A549 (cell line): ENCODE measurements at regions not wholly inside any gene's neighbourhood (a gene's known extent, or its start where the extent isn't known, plus 50 kb on each side); places are given as distances from the start of the nearest gene placed in this dataset.

ENCODE experiments used
- ATAC-seq, 2 experiments: fragments of 200-7000 bp in 1 of 2; fragments of >200 bp in 1 of 2; cut with Nextera tagmentation in 1 of 2; cut with Tn5 transposase in 1 of 2; 3 replicates each; pipeline versions ENCODE4 v1.8.0 to v1.9.1; 2018 to 2020; ENCODE audit warnings: mild to moderate bottlenecking in 1 of 2, moderate library complexity in 1 of 2
- CTCF ChIA-PET: fragments of 300-600 bp; sonication (Branson Sonifier 250); formaldehyde crosslinking; extraction: SDS; loops from one replicate; lab custom pipeline; 2021; ENCODE audit warnings: antibody characterized with exemption, inconsistent platforms; lab: Yijun Ruan, JAX
- POLR2A ChIA-PET: fragments of 350-600 bp; formaldehyde crosslinking; extraction: SDS; loops from one replicate; lab custom pipeline; 2021; ENCODE audit warnings: antibody characterized with exemption, inconsistent platforms; lab: Yijun Ruan, JAX
- DNase-seq, 2 experiments: peaks; one replicate each; pipeline versions ENCODE4 v3.0.0 to v3.0.0-alpha.2; 2011 to 2016; ENCODE audit warnings: low read depth in 1 of 2, low spot score in 1 of 2
- FAIRE-seq: peaks from 2 replicates; lab custom pipeline; 2011; peaks lifted over from hg19 to GRCh38; lab: Jason Lieb, UNC
- H3K27ac ChIP-seq, 2 experiments: fragments of >200 bp; sonication (Bioruptor Twin); formaldehyde crosslinking; 3 replicates each; pipeline ENCODE4 v1.5.1; 2016 to 2017
- H3K4me1 ChIP-seq: fragments of >200 bp; sonication (Bioruptor Twin); formaldehyde crosslinking; 3 replicates; pipeline ENCODE4 v1.6.1; 2016
- H3K4me2 ChIP-seq: fragments of >200 bp; sonication (Bioruptor Twin); formaldehyde crosslinking; 3 replicates; pipeline ENCODE4 v1.6.1; 2016
- H3K4me3 ChIP-seq: fragments of >200 bp; sonication (Bioruptor Twin); formaldehyde crosslinking; 3 replicates; pipeline ENCODE4 v1.5.1; 2016
- H3K9me3 ChIP-seq: fragments of >200 bp; sonication (Bioruptor Twin); formaldehyde crosslinking; 3 replicates; pipeline ENCODE4 v1.6.1; 2016
- ATOH8 ChIP-seq: fragments of 250-450 bp; sonication (Bioruptor Pico); IDR thresholded peaks from 2 replicates; pipeline ENCODE4 v1.5.0; 2020; ENCODE audit warnings: low read depth, mild to moderate bottlenecking, moderate library complexity
- BCL3 ChIP-seq: fragments of >200 bp; sonication (Bioruptor Twin); formaldehyde crosslinking; IDR thresholded peaks from 3 replicates; pipeline ENCODE4 v1.6.1; 2016
- BHLHE40 ChIP-seq: IDR thresholded peaks from 2 replicates; pipeline ENCODE4 v1.6.1; 2012; ENCODE audit warnings: low read depth, low read length, inconsistent platforms
- CBX2 ChIP-seq: fragments of 200-600 bp; sonication (generic); IDR thresholded peaks from 2 replicates; pipeline ENCODE4 v1.6.1; 2016; ENCODE audit warnings: low read depth, mild to moderate bottlenecking, borderline replicate concordance
- CEBPB ChIP-seq, 2 experiments: fragments of >200 bp in 1 of 2; sonication (Bioruptor Twin) in 1 of 2; formaldehyde crosslinking in 1 of 2; IDR thresholded peaks; 2 replicates each; pipeline ENCODE4 v1.6.1; 2012 to 2016
- CTCF ChIP-seq: fragments of >200 bp; sonication (Bioruptor Twin); formaldehyde crosslinking; IDR thresholded peaks from 3 replicates; pipeline ENCODE4 v1.5.1; 2016
- E2F6 ChIP-seq: IDR thresholded peaks from 2 replicates; pipeline ENCODE4 v1.6.1; 2012; ENCODE audit warnings: low read depth, borderline replicate concordance
- EHMT2 ChIP-seq: fragments of 200-600 bp; sonication (generic); IDR thresholded peaks from 2 replicates; pipeline ENCODE4 v1.6.1; 2016; ENCODE audit warnings: antibody characterized with exemption, low read depth, mild to moderate bottlenecking, moderate library complexity
- ESRRA ChIP-seq: fragments of 150-350 bp; IDR thresholded peaks from 2 replicates; pipeline ENCODE4 v1.6.1; 2014; ENCODE audit warnings: mild to moderate bottlenecking, low read length, borderline replicate concordance
- HES2 ChIP-seq: fragments of >200 bp; sonication (Bioruptor Twin); formaldehyde crosslinking; IDR thresholded peaks from 2 replicates; pipeline ENCODE4 v1.6.1; 2016
- HEYL ChIP-seq: fragments of 250-450 bp; sonication (Bioruptor Pico); IDR thresholded peaks from 2 replicates; pipeline ENCODE4 v1.8.0; 2021; ENCODE audit warnings: mild to moderate bottlenecking, moderate library complexity
- HOXA7 ChIP-seq: fragments of 250-450 bp; sonication (Bioruptor Pico); IDR thresholded peaks from 2 replicates; pipeline ENCODE4 v1.5.0; 2020; ENCODE audit warnings: mild to moderate bottlenecking, moderate library complexity
- HOXB13 ChIP-seq: fragments of 250-450 bp; sonication (Bioruptor Pico); IDR thresholded peaks from 2 replicates; pipeline ENCODE4 v1.5.0; 2020; ENCODE audit warnings: low read depth, mild to moderate bottlenecking, moderate library complexity
- JUNB ChIP-seq: fragments of >200 bp; sonication (Bioruptor Twin); formaldehyde crosslinking; IDR thresholded peaks from 2 replicates; pipeline ENCODE4 v1.6.1; 2016
- KDM5A ChIP-seq: fragments of 200-600 bp; sonication (generic); IDR thresholded peaks from 2 replicates; pipeline ENCODE4 v1.6.1; 2016; ENCODE audit warnings: antibody characterized with exemption, mild to moderate bottlenecking
- MYC ChIP-seq: IDR thresholded peaks from 2 replicates; pipeline ENCODE4 v1.6.1; 2012; ENCODE audit warnings: mild to moderate bottlenecking, inconsistent platforms, low read length, improper control_type of control experiment, borderline replicate concordance
- POLR2AphosphoS2 ChIP-seq: conservative IDR thresholded peaks from 2 replicates; pipeline ENCODE4 v1.6.1; 2012; ENCODE audit warnings: low read length, improper control_type of control experiment, inconsistent platforms
- RAD21 ChIP-seq, 2 experiments: fragments of >200 bp in 1 of 2; sonication (Bioruptor Twin) in 1 of 2; formaldehyde crosslinking in 1 of 2; IDR thresholded peaks in 1 of 2; conservative IDR thresholded peaks in 1 of 2; 2 replicates in 1 of 2; 3 replicates in 1 of 2; pipeline ENCODE4 v1.6.1; 2012 to 2018; ENCODE audit warnings: inconsistent platforms in 1 of 2
- RARB ChIP-seq: fragments of 250-450 bp; sonication (Bioruptor Pico); IDR thresholded peaks from 2 replicates; pipeline ENCODE4 v1.8.0; 2021; ENCODE audit warnings: mild to moderate bottlenecking, moderate library complexity
- RCOR1 ChIP-seq: fragments of 150-350 bp; IDR thresholded peaks from 2 replicates; pipeline ENCODE4 v1.6.1; 2014; ENCODE audit warnings: antibody characterized with exemption, low read length, low read depth
- ZC3H11A ChIP-seq: fragments of 450-650 bp; IDR thresholded peaks from 2 replicates; pipeline ENCODE4 v1.6.1; 2014; ENCODE audit warnings: antibody characterized with exemption, mild to moderate bottlenecking
- ZSCAN20 ChIP-seq: fragments of 250-450 bp; sonication (Bioruptor Pico); IDR thresholded peaks from 2 replicates; pipeline ENCODE4 v1.8.0; 2022; ENCODE audit warnings: mild to moderate bottlenecking, moderate library complexity
- WGBS: methylation state at CpG from one replicate; pipeline ENCODE4 v1.1.6; 2017; ENCODE audit errors: missing lambda C conversion rate; 5-methylcytosine and 5-hydroxymethylcytosine counted together

- H3K9me3 ChIP-seq, result peaks cover 5% of the 10 kb centered on the region; the same call in 1 of the 3 replicates
- no peak overlapping the region for H3K4me3 ChIP-seq
- no peaks in the 10 kb centered on the region for H3K4me1 ChIP-seq
- ATAC-seq, result no peak
- WGBS, result 14% methylated on average over 5 of the region's 5 CpGs
- ChIA-PET CTCF (interaction anchor here (0.6 to 1.2 kb wide), 3 partner anchors 19 to 452 kb away, joined by 3 read pairs; no protein-coding TSS in a partner anchor), POLR2A (no interaction called here)
- no peak overlapping the region for H3K27ac ChIP-seq
- peak; percentile 32 for FAIRE-seq
- TF ChIP-seq ATOH8 (no peak), BCL3 (no peak), ESRRA (no peak), RCOR1 (no peak), HEYL (no peak), CEBPB (IDR thresholded peaks at IDR 0.05) (no peak), KDM5A (no peak), RARB (CRISPR knock-in tag) (no peak), POLR2AphosphoS2 (no peak), HOXA7 (CRISPR knock-in tag) (no peak), RAD21 (conservative IDR thresholded peaks at IDR 0.05 in 1 of 2, IDR thresholded peaks at IDR 0.05 in 1 of 2) (no peak), HES2 (no peak)
- no peak for DNase-seq
- no peak overlapping the region for H3K4me2 ChIP-seq
Observed at GRCh38 chr10:23556727-23557440, 118.0 kb downstream of the OTUD1 start.

- H3K27ac ChIP-seq, result no peak overlapping the region
- no peak for FAIRE-seq
- no peak for ATAC-seq
- no peak overlapping the region for H3K4me2 ChIP-seq
- H3K4me3 ChIP-seq, result no peak overlapping the region
- peaks cover 7% of the 10 kb centered on the region; the same call in 1 of the 3 replicates for H3K9me3 ChIP-seq
- POLR2A ChIA-PET, result no interaction called here
- no peaks in the 10 kb centered on the region for H3K4me1 ChIP-seq
- TF ChIP-seq CTCF (no peak), JUNB (no peak), E2F6 (no peak)
- DNase-seq, result no peak
- 27% methylated on average over 4 of the region's 4 CpGs for WGBS
- CTCF ChIA-PET, result interaction anchor here (0.6 to 1.2 kb wide), 3 partner anchors 20 to 453 kb away, joined by 3 read pairs; no protein-coding TSS in a partner anchor
Observed at GRCh38 chr10:23557777-23558176, 118.9 kb downstream of the OTUD1 start.

- POLR2A ChIA-PET, result no interaction called here
- no peak overlapping the region for H3K4me3 ChIP-seq
- 6% methylated on average over 6 of the region's 6 CpGs for WGBS
- FAIRE-seq (no peak), DNase-seq (no peak), ATAC-seq (no peak)
- no peak overlapping the region for H3K27ac ChIP-seq
- peaks cover 7% of the 10 kb centered on the region; the same call in 1 of the 3 replicates for H3K9me3 ChIP-seq
- CTCF ChIA-PET, result interaction anchor here (1.5 kb wide), 1 partner anchor 400 kb away, joined by 4 read pairs; no protein-coding TSS in a partner anchor
- H3K4me1 ChIP-seq, result no peaks in the 10 kb centered on the region
- H3K4me2 ChIP-seq, result no peak overlapping the region
- no peak for TF ChIP-seq HOXB13 (CRISPR knock-in tag)
- TF ChIP-seq HES2, result no peak
- TF ChIP-seq HOXA7 (CRISPR knock-in tag), result no peak
- no peak for TF ChIP-seq HEYL
- no peak for TF ChIP-seq BHLHE40
- no peak for TF ChIP-seq EHMT2
- TF ChIP-seq CBX2, result no peak
- no peak for TF ChIP-seq ZSCAN20
- TF ChIP-seq BCL3, result no peak
- TF ChIP-seq ZC3H11A, result no peak
- no peak for TF ChIP-seq CTCF
- TF ChIP-seq RCOR1, result no peak
- no peak for TF ChIP-seq MYC
Observed at GRCh38 chr10:23558361-23558799, 119.5 kb downstream of the OTUD1 start.
